DMS53 treated with DMSO at 0.1 percent for 48 hours (cell line): ENCODE measurements at regions not wholly inside any gene's neighbourhood (a gene's known extent, or its start where the extent isn't known, plus 50 kb on each side); places are given as distances from the start of the nearest gene placed in this dataset.
"Not testable (repeated sequence)": the region's sequence is repeated elsewhere in the genome, so short reads cannot be mapped to it uniquely, and the experiment has no call there.

Experiments used
- DNase-seq: peaks from one replicate; lab custom pipeline; 2025; ENCODE audit not compliant: unreplicated experiment; lab: John Stamatoyannopoulos, UW

DNA sequence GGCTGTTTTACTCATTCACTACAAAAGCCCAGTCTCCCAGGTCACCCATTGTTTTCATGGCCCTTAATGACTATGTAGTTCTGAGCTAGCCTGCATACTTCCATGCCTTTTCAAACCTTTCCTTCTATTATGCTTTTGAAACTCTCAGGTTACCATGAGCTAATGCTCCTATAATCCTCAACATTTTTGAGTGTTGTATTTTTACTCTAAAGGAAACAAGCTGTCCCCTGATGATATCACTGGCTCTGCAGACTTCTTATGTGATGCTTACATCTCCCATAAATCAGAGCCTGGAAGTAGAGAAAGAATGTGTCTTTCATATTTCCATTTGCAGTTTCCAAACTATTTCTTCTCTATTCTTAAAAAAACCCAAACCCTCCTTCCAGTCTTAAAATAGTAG is 159.0 kb upstream of the RAG2 start:
- DNase-seq = no peak

DNA sequence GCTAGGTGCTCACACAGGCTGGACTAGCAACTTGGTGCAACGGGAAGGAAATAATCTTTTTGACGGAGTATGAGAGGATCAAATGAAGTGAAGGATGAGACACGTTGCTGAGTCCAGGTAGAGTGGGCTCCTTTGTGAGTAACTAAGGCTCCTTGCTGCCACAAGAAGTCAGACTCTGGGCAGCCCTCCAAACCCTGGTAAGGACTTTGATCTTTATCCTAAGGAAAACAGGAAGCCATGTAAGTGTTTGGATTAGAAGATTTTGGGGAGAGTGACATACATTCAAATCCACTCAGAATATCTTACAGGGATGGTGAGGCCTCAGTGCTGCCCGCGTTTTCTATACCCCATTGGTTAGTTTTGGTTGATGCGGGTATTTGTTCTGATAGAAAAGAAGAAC is 155.9 kb upstream of the RAG2 start:
- DNase-seq = no peak

DNA sequence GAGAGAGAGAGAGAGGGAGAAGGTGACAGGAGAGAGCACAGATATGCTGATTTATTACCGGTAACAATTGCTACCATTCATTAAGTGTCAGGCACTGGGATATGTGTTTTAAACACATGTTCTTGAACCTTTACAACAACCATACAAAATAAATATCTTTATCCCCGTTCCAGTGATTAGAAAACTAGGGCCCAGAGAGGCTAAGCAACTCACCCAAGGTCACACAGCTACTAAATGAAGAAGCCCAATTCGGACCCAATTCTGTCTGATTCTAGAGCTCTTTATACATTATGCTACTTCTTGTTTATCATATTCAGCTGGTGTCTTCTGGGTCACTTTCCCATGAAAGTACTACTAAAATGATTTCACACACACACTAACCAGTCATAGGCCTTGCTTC is 154.0 kb upstream of the RAG2 start:
- DNase-seq = no peak

DNA sequence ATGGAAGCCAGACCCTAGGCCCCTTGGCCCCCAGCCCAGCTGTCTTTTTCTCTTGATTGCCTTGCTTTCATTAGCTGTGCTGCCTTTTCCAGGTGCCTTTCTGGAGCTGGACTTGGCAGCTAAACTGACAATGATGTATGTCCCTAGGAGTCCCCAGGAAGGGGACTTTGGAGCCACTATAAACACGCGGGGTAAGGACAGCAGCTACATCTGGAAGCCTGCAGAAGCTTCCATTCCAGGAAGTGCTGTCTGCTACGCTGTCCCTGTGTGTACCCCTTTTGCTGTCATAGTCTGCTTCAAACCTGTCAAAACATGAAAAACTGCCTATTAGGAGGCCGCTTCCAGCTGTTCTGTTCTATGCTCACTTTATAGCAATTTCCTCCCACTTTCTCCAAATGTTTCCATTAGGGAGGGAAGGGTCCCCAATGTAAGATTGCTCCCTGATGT is 153.3 kb upstream of the RAG2 start:
- DNase-seq = no peak

- no peak for DNase-seq
Measured at GRCh38 chr11:36750349-36750748, 152.3 kb upstream of the RAG2 start.

DNA sequence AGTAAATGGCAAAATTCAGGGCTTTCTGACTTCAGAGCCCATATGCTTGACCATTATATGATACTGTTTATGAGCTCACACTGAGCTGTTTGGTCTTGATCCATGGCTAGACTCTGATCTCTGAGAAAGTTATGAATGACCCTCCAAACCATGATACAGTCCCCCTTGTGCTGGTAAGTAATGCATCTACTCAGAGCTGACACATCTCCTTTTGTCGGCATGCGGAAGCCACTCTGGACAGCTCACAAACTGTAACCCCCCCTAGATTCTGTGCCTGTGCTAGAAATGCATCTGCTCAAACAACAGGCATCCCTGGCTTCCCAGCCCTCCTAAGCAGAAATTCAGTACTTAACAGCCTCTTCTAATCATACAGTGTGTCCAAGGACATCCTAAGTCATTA is 150.8 kb upstream of the RAG2 start:
- no peak for DNase-seq

- peak; percentile 80 for DNase-seq
Measured at GRCh38 chr11:36746886-36747710, 149.1 kb upstream of the RAG2 start.

DNA sequence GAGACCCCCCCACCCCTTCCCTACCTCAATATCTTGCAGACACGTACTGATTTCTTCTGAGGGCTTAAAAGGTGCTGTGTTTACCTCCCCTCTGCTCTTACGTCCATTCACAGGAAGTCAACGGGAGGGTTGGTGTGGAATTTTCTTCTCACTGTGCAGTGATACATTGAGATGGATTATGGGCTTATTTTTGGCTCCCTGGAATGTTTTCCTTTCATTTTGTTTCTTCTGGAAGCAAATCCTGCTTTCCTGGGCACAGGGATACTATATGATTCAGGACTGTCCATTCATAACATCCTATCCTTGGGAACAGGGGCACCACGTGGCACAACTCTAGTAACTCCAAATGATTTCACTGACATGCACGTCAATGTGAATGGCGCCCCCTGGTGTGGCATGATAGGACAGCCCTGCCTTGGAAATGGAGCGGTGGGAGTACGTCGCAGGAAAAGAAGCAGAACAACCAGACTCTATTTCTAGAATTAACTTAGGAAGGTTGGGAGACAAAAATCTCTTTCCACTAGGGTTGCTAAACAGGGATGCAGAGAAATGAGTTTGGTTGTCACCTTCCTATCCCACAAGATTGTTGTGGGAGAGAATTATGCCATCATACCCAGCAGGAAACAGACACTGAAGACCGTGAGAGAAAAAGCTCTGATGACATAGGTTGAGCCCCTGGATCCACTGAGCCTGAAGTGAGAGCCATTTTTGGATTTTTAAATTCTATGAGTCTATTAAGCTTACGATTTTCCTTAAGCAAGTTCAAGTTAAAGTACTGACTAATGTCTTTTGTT is 146.5 kb upstream of the RAG2 start:
- DNase-seq = peak; percentile 31

DNA sequence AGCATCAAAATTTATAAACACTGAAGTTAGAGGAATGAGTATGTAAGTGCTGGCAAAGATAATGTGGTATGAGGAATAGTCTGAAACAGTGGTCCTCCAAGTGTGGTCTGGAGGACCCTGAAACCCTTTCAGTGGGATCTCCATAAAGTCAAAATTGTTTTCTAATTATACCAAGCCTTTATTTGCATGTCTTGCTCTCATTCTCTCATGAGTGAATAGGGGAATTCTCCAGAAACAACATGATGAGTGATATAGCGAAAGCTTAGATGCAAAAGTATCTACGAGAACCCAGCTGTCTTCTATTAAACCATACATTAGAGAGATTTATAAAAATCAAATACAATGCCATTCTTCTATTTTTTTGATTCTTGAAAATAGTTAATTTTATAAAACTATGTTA is 145.0 kb upstream of the RAG2 start:
- DNase-seq = no peak

DNA sequence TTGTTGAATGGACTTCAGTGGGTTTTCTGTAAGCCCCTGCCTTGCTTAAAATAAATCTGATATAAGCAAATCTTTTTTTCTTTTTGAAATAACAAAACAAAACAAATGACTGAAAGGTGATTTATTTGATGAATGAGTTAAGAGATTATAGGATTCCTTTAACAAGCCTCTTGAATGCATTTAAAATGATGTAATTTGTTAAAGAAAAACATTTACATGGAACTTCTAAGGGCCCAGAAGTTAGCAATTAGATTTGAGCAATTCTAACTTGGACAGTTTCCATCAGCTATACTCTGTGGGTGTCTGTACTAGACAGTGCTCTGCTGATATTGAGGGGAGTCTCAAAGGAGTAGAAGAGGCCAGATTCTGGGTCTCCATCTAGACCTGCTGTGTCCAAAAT is 143.5 kb upstream of the RAG2 start:
- no peak for DNase-seq

DNA sequence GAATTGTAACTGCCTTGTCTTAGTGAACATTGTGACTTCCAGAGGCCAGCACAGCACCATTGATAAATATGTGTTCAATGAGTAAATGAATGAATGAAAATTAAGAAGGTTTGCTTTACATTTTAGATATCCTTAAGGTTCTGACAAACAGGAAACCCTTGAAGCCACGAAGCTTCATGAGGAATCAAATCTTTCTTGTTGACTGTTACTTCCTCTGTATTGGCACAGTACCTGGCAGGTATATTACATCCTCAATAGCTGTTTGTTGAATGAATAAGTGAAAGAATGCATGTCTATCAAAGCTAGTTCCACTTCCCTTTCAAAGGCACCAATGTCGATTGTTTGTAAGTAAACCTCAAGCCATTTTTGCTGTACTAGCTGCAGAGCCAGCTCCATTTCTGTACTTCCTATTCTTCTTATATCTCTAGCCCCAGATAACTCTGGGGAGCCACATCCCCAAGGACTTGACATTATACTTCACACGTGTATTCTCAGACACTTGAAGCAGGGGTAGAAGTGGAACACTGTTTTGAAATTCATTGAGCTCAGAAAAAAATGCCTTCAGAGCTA is 140.3 kb upstream of the RAG2 start:
- DNase-seq = no peak

GRCh38 chr11:36736103-36736502 is 138.1 kb upstream of the RAG2 start:
- DNase-seq = no peak

DNA sequence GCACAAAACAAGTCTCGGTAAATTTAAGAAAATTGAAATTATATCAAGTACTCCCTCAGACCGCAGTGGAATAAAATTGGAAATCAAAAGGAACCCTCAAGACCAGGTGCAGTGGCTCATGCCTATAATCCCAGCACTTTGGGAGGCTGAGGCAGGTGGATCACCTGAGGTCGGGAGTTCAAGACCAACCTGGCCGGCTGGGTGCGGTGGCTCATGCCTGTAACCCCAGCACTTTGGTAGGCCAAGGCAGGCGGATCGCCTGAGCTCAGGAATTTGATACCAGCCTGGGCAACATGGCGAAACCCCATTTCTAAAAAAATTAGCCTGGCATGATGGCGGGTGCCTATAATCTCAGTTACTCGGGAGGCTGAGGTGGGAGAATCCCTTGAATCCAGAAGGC is 135.7 kb upstream of the RAG2 start:
- DNase-seq = not testable (repeated sequence)

GRCh38 chr11:36730761-36731160 is 132.7 kb upstream of the RAG2 start:
- no peak for DNase-seq

DNA sequence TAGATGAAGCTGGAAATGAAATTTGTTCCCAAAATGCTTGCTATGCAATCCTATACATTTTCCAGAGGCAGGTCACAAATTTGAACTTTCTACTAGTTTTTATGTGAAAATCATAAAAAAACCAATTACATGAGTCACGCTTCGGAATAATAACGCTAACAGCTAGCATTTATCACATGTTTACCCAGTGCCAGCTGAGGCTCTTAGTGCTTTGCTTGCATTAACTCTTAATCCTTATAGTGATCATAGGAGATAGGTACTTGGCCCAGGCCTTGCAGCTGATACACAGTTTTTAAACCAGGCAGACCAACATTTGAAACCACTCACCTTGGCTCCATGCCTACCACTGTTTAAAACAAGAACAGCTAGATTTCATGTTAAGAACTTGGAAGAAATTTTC is 131.8 kb upstream of the RAG2 start:
- no peak for DNase-seq

DNA sequence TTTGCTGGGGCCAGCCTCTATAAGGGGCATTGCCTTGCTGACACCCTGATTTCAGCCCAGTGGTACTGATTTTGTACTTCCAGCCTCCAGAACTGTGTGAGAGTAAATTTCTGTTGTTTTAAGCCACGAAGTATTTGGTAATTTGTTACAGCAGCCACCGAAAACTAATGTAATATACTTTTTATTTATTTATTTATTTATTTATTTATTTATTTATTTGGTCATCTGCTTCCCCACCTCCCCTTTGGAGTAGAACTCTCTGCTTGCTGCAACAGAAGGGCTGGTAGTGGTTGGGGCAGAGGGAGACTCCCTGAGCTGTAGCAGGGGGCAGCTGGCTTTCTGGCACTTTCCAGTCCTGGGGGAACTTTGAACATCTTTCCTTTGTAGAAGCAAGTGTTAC is 128.4 kb upstream of the RAG2 start:
- DNase-seq = no peak

- DNase-seq = no peak
Measured at GRCh38 chr11:36724742-36725385, 126.8 kb upstream of the RAG2 start.

DNA sequence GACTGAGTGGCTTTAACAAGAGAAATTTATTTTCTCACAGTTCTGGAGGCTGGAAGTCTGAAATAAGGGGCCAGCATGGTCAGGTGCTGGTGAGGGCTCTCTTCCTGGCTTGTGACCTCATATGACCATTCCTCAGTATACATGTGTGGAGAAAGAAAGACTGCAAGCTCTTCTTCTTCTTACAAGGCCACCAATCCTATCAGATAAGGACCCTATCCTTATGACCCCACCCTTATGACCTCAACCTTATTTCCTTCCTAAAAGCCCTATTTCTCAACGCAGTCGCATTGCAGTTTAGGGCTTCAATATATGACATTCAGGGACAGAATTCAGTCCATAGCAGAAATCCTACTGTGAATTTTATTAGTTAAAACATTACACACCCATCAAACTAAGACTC is 124.4 kb upstream of the RAG2 start:
- no peak for DNase-seq

DNA sequence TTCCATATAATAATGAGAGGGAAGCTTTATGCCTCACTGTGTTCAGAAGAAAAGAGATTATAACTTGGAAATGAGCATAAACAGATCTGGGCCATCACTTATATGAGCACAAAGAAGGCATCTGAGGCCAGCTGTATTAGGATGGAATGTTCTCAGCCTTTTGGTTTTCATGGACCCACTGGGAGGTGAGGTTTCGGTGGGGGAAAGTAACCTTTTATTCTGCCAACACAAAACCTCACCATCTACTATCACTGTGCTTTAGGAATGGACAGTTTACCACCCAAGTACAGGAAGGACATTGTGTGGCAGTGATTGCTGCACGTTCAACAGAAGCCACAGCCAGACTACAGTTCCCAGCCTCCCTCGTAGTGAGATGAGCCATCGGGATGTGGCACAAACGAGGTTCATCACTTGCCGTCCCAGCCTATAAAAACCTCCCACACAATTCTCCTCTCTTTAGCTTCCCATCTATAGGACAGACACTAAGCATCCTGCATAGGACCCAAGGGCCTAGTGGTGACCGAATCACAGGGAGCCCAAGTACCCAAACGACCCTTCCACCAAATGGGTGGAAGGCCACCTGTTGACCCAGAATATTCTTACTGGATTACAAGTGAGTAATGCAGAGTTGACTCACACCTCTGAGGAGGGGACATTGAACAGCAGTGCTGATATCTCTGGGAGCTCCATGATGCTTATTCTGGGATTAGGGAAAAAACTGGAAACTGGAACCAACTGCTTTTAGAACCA is 121.5 kb upstream of the RAG2 start:
- no peak for DNase-seq

- DNase-seq = no peak
Measured at GRCh38 chr11:36718451-36718850, 120.4 kb upstream of the RAG2 start.

GRCh38 chr11:36713715-36714114 is 115.7 kb upstream of the RAG2 start:
- DNase-seq = no peak
